HepG2 (cell line): ENCODE measurements at regions not wholly inside any gene's neighbourhood (a gene's known extent, or its start where the extent isn't known, plus 50 kb on each side); places are given as distances from the start of the nearest gene placed in this dataset.

Source experiments
- SMC3 ChIP-seq: IDR thresholded peaks from 2 replicates; pipeline ENCODE4 v1.6.1; 2011; ENCODE audit warnings: low read length, improper control_type of control experiment
- SUZ12 ChIP-seq: fragments of 150-350 bp; IDR thresholded peaks from 2 replicates; pipeline ENCODE4 v1.6.1; 2014; ENCODE audit warnings: low read depth, low read length
- TF ChIP-seq, protein P1 (sequence below): sonication (generic); formaldehyde crosslinking; IDR thresholded peaks from 2 replicates; pipeline ENCODE4 v1.5.0; 2020; ENCODE audit warnings: mild to moderate bottlenecking, missing genetic modification reagents, moderate library complexity

DNA sequence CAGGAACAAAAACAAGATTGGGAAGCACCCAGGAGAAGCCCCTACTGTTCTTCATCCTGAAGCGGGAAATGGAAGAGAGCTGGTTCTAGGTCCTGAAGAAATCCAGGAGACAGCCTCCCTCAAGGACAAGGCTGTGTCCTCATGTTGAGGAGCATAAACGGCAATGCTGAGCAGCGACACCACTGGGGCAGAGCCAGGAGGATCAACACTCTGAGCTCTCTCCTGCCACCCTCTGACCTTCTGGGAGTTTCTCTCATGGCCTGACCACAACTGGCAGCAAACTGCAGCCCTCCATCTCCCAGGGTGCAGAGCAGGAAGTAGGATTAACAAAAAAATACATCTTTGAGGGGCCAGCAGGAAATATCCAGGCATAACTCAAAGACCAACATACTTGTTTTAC, 1292.2 kb upstream of the TMEM132C start:
- TF ChIP-seq SUZ12 (no peak), SMC3 (no peak)
- TF ChIP-seq, protein P1, sequence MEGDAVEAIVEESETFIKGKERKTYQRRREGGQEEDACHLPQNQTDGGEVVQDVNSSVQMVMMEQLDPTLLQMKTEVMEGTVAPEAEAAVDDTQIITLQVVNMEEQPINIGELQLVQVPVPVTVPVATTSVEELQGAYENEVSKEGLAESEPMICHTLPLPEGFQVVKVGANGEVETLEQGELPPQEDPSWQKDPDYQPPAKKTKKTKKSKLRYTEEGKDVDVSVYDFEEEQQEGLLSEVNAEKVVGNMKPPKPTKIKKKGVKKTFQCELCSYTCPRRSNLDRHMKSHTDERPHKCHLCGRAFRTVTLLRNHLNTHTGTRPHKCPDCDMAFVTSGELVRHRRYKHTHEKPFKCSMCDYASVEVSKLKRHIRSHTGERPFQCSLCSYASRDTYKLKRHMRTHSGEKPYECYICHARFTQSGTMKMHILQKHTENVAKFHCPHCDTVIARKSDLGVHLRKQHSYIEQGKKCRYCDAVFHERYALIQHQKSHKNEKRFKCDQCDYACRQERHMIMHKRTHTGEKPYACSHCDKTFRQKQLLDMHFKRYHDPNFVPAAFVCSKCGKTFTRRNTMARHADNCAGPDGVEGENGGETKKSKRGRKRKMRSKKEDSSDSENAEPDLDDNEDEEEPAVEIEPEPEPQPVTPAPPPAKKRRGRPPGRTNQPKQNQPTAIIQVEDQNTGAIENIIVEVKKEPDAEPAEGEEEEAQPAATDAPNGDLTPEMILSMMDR (CRISPR knock-in tag), result no peak
